ENCODE measurements at regions not wholly inside any gene's neighbourhood (a gene's known extent, or its start where the extent isn't known, plus 50 kb on each side); places are given as distances from the start of the nearest gene placed in this dataset.

- TF ChIP-seq FOXJ2 (tag; IDR thresholded peaks at IDR 0.05), result no peak
- no peak for TF ChIP-seq SNIP1 (IDR thresholded peaks at IDR 0.05; ENCODE audit: low read depth)
- TF ChIP-seq, protein P1, sequence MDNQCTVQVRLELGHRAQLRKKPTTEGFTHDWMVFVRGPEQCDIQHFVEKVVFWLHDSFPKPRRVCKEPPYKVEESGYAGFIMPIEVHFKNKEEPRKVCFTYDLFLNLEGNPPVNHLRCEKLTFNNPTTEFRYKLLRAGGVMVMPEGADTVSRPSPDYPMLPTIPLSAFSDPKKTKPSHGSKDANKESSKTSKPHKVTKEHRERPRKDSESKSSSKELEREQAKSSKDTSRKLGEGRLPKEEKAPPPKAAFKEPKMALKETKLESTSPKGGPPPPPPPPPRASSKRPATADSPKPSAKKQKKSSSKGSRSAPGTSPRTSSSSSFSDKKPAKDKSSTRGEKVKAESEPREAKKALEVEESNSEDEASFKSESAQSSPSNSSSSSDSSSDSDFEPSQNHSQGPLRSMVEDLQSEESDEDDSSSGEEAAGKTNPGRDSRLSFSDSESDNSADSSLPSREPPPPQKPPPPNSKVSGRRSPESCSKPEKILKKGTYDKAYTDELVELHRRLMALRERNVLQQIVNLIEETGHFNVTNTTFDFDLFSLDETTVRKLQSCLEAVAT (IDR thresholded peaks at IDR 0.05), result no peak
- TF ChIP-seq COPS2 (conservative IDR thresholded peaks at IDR 0.05), result no peak
- no peak for TF ChIP-seq BACH1 (tag; IDR thresholded peaks at IDR 0.05)
- TF ChIP-seq TSC22D4 (tag; IDR thresholded peaks at IDR 0.05), result no peak
- TF ChIP-seq, protein P2, sequence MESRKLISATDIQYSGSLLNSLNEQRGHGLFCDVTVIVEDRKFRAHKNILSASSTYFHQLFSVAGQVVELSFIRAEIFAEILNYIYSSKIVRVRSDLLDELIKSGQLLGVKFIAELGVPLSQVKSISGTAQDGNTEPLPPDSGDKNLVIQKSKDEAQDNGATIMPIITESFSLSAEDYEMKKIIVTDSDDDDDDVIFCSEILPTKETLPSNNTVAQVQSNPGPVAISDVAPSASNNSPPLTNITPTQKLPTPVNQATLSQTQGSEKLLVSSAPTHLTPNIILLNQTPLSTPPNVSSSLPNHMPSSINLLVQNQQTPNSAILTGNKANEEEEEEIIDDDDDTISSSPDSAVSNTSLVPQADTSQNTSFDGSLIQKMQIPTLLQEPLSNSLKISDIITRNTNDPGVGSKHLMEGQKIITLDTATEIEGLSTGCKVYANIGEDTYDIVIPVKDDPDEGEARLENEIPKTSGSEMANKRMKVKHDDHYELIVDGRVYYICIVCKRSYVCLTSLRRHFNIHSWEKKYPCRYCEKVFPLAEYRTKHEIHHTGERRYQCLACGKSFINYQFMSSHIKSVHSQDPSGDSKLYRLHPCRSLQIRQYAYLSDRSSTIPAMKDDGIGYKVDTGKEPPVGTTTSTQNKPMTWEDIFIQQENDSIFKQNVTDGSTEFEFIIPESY (CRISPR knock-in tag; IDR thresholded peaks at IDR 0.05), result no peak
These were observed 591.7 kb downstream of the ZNF608 start (continued) for GRCh38 chr5:124154714-124155113.

GRCh38 chr5:124153588-124153987 is 592.9 kb downstream of the ZNF608 start:
- Histone ChIP-seq H2AFZ (ENCODE audit: low read depth, low read length) (no peak overlapping the region), H3K4me1 (replicated peaks in 1 of 2; ENCODE audit: control insufficient read depth in 2 of 2, insufficient read depth in 2 of 2, low read length in 2 of 2) (no peaks in the 10 kb centered on the region), H3K9me3 (replicated peaks; ENCODE audit: control insufficient read depth, insufficient read depth, low read depth, low read length) (no peaks in the 10 kb centered on the region; the same call in 1 of the 2 replicates), H3K79me2 (ENCODE audit: control insufficient read depth, insufficient read depth, low read length) (no peaks in the 10 kb centered on the region), H3K4me2 (ENCODE audit: insufficient read depth, low read length) (no peak overlapping the region), H3K9me1 (ENCODE audit: control insufficient read depth, insufficient read depth, low read length) (no peaks in the 10 kb centered on the region), H3K36me3 (ENCODE audit: control insufficient read depth, insufficient read depth, low read length) (no peaks in the 10 kb centered on the region), H3K4me3 (no peak overlapping the region), H4K20me1 (replicated peaks; ENCODE audit: control insufficient read depth, insufficient read depth, low read length) (no peaks in the 10 kb centered on the region), H3K27ac (ENCODE audit: extremely low read depth, low read depth, low read length) (no peak overlapping the region), H3K9ac (ENCODE audit: insufficient read depth in 1 of 2, low read depth in 2 of 2, low read length in 2 of 2) (no peak overlapping the region), H3K27me3 (ENCODE audit: control insufficient read depth in 2 of 2, insufficient read depth in 2 of 2, low read length in 2 of 2) (no peaks in the 10 kb centered on the region)
- TF ChIP-seq ETV1 (tag; conservative IDR thresholded peaks at IDR 0.05; ENCODE audit: low read depth) (no peak), ZNF707 (CRISPR knock-in tag; conservative IDR thresholded peaks at IDR 0.05) (no peak), ZNF830 (CRISPR knock-in tag; IDR thresholded peaks at IDR 0.05) (no peak)
- TF ChIP-seq, protein P3, sequence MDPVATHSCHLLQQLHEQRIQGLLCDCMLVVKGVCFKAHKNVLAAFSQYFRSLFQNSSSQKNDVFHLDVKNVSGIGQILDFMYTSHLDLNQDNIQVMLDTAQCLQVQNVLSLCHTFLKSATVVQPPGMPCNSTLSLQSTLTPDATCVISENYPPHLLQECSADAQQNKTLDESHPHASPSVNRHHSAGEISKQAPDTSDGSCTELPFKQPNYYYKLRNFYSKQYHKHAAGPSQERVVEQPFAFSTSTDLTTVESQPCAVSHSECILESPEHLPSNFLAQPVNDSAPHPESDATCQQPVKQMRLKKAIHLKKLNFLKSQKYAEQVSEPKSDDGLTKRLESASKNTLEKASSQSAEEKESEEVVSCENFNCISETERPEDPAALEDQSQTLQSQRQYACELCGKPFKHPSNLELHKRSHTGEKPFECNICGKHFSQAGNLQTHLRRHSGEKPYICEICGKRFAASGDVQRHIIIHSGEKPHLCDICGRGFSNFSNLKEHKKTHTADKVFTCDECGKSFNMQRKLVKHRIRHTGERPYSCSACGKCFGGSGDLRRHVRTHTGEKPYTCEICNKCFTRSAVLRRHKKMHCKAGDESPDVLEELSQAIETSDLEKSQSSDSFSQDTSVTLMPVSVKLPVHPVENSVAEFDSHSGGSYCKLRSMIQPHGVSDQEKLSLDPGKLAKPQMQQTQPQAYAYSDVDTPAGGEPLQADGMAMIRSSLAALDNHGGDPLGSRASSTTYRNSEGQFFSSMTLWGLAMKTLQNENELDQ (CRISPR knock-in tag; IDR thresholded peaks at IDR 0.05; ENCODE audit: borderline replicate concordance), result no peak
- BruUV-seq (replicated peaks), result no TSS peak
- POLR2A ChIA-PET, result no interaction called here
- no peak for FAIRE-seq
- ATAC-seq, result no peak
- CTCF ChIA-PET (ENCODE audit: low intra/inter-chr PET ratio), result no interaction called here
- no peak for DNase-seq (ENCODE audit: extremely low read depth in 1 of 4, low spot score in 3 of 4)
- 0% methylated on average over 1 of the region's 1 CpG for WGBS (ENCODE audit: insufficient coverage, low coverage, missing lambda C conversion rate)
- in situ Hi-C loops (cut with MboI) (no loop called here), intact Hi-C loops (cut with micrococcal nuclease) (no loop called here)

All from K562 (cell line).